ENCODE measurements at regions not wholly inside any gene's neighbourhood (a gene's known extent, or its start where the extent isn't known, plus 50 kb on each side); places are given as distances from the start of the nearest gene placed in this dataset.

- ChIA-PET POLR2A (interaction anchor here (0.8 kb wide), 1 partner anchor 145 kb away, joined by 4 read pairs; no protein-coding TSS in a partner anchor), CTCF (no interaction called here)
- 69% methylated on average over 7 of the region's 10 CpGs for WGBS (ENCODE audit: insufficient coverage)
- Histone ChIP-seq H3K4me1 (ENCODE audit: control extremely low read depth in 1 of 4, control insufficient read depth in 4 of 4, insufficient read depth in 4 of 4, low read length in 3 of 4) (no peaks in the 10 kb centered on the region), H3K4me3 (ENCODE audit: control insufficient read depth in 1 of 7, extremely low read depth in 1 of 7, insufficient read depth in 4 of 7, low read depth in 2 of 7, low read length in 6 of 7) (no peak overlapping the region), H3K27me3 (replicated peaks in 2 of 5; ENCODE audit: control insufficient read depth in 4 of 5, insufficient read depth in 5 of 5, low read length in 4 of 5) (peaks cover 0 to 20% (median 14%) of the 10 kb centered on the region in 5 experiments), H3K27ac (ENCODE audit: insufficient read depth in 1 of 2, low read depth in 1 of 2, low read length in 2 of 2, poor library complexity in 1 of 2, severe bottlenecking in 2 of 2) (no peak overlapping the region), H3K9me3 (ENCODE audit: control extremely low read depth in 1 of 5, control insufficient read depth in 4 of 5, insufficient read depth in 2 of 5, low read depth in 1 of 5, low read length in 4 of 5) (no peaks in the 10 kb centered on the region), H3K36me3 (ENCODE audit: control insufficient read depth in 4 of 4, insufficient read depth in 4 of 4, low read length in 3 of 4) (no peaks in the 10 kb centered on the region)
- DNase-seq = no peak
Observed at GRCh38 chr1:223486932-223487886, 94.0 kb downstream of the CCDC185 start.

- Histone ChIP-seq H3K27ac (ENCODE audit: insufficient read depth in 1 of 2, low read depth in 1 of 2, low read length in 2 of 2, poor library complexity in 1 of 2, severe bottlenecking in 2 of 2) (no peak overlapping the region), H3K9me3 (ENCODE audit: control extremely low read depth in 1 of 5, control insufficient read depth in 4 of 5, insufficient read depth in 2 of 5, low read depth in 1 of 5, low read length in 4 of 5) (no peaks in the 10 kb centered on the region), H3K27me3 (replicated peaks in 2 of 5; ENCODE audit: control insufficient read depth in 4 of 5, insufficient read depth in 5 of 5, low read length in 4 of 5) (peaks cover 0 to 19% (median 10%) of the 10 kb centered on the region in 5 experiments), H3K4me3 (ENCODE audit: control insufficient read depth in 1 of 7, extremely low read depth in 1 of 7, insufficient read depth in 4 of 7, low read depth in 2 of 7, low read length in 6 of 7) (no peak overlapping the region), H3K36me3 (ENCODE audit: control insufficient read depth in 4 of 4, insufficient read depth in 4 of 4, low read length in 3 of 4) (no peaks in the 10 kb centered on the region), H3K4me1 (ENCODE audit: control extremely low read depth in 1 of 4, control insufficient read depth in 4 of 4, insufficient read depth in 4 of 4, low read length in 3 of 4) (no peaks in the 10 kb centered on the region)
- POLR2A ChIA-PET = no interaction called here
- 90% methylated on average over 5 of the region's 5 CpGs for WGBS (ENCODE audit: insufficient coverage)
- no peak for DNase-seq
- CTCF ChIA-PET = no interaction called here
Observed at GRCh38 chr1:223487887-223488259, 94.7 kb downstream of the CCDC185 start.

GRCh38 chr1:223489439-223489838, 96.2 kb downstream of the CCDC185 start:
- DNase-seq = no peak
- Histone ChIP-seq H3K36me3 (ENCODE audit: control insufficient read depth in 4 of 4, insufficient read depth in 4 of 4, low read length in 3 of 4) (no peaks in the 10 kb centered on the region), H3K27me3 (replicated peaks in 2 of 5; ENCODE audit: control insufficient read depth in 4 of 5, insufficient read depth in 5 of 5, low read length in 4 of 5) (peaks cover 0 to 17% (median 7%) of the 10 kb centered on the region in 5 experiments), H3K4me1 (ENCODE audit: control extremely low read depth in 1 of 4, control insufficient read depth in 4 of 4, insufficient read depth in 4 of 4, low read length in 3 of 4) (no peaks in the 10 kb centered on the region), H3K9me3 (ENCODE audit: control extremely low read depth in 1 of 5, control insufficient read depth in 4 of 5, insufficient read depth in 2 of 5, low read depth in 1 of 5, low read length in 4 of 5) (no peaks in the 10 kb centered on the region), H3K4me3 (ENCODE audit: control insufficient read depth in 1 of 7, extremely low read depth in 1 of 7, insufficient read depth in 4 of 7, low read depth in 2 of 7, low read length in 6 of 7) (no peak overlapping the region), H3K27ac (ENCODE audit: insufficient read depth in 1 of 2, low read depth in 1 of 2, low read length in 2 of 2, poor library complexity in 1 of 2, severe bottlenecking in 2 of 2) (no peak overlapping the region)
- POLR2A ChIA-PET = no interaction called here
- CTCF ChIA-PET = no interaction called here
- WGBS (ENCODE audit: insufficient coverage) = 97% methylated on average over 5 of the region's 5 CpGs

GRCh38 chr1:223490256-223490655, 97.0 kb downstream of the CCDC185 start:
- CTCF ChIA-PET = no interaction called here
- no peaks in the 10 kb centered on the region for H3K4me1 ChIP-seq (ENCODE audit: control extremely low read depth in 1 of 4, control insufficient read depth in 4 of 4, insufficient read depth in 4 of 4, low read length in 3 of 4)
- WGBS (ENCODE audit: insufficient coverage) = 97% methylated on average over 3 of the region's 3 CpGs
- H3K9me3 ChIP-seq (ENCODE audit: control extremely low read depth in 1 of 5, control insufficient read depth in 4 of 5, insufficient read depth in 2 of 5, low read depth in 1 of 5, low read length in 4 of 5) = no peaks in the 10 kb centered on the region
- no peak overlapping the region for H3K27ac ChIP-seq (ENCODE audit: insufficient read depth in 1 of 2, low read depth in 1 of 2, low read length in 2 of 2, poor library complexity in 1 of 2, severe bottlenecking in 2 of 2)
- POLR2A ChIA-PET = no interaction called here
- no peak overlapping the region for H3K4me3 ChIP-seq (ENCODE audit: control insufficient read depth in 1 of 7, extremely low read depth in 1 of 7, insufficient read depth in 4 of 7, low read depth in 2 of 7, low read length in 6 of 7)
- no peaks in the 10 kb centered on the region for H3K36me3 ChIP-seq (ENCODE audit: control insufficient read depth in 4 of 4, insufficient read depth in 4 of 4, low read length in 3 of 4)
- no peak for DNase-seq
- peaks cover 0 to 16% (median 6%) of the 10 kb centered on the region in 5 experiments for H3K27me3 ChIP-seq (replicated peaks in 2 of 5; ENCODE audit: control insufficient read depth in 4 of 5, insufficient read depth in 5 of 5, low read length in 4 of 5)
